DND-41 (cell line): ENCODE measurements at regions not wholly inside any gene's neighbourhood (a gene's known extent, or its start where the extent isn't known, plus 50 kb on each side); places are given as distances from the start of the nearest gene placed in this dataset.

ENCODE experiments used
- ATAC-seq: fragments of 200-7000 bp; cut with Tn5 transposase; 3 replicates; pipeline ENCODE4 v1.9.1; 2021; ENCODE audit warnings: low read depth; ENCODE audit not compliant: insufficient read depth
- DNase-seq: peaks from one replicate; pipeline ENCODE4 v3.0.0-alpha.2; 2020
- H2AFZ ChIP-seq: 2 replicates; pipeline ENCODE4 v1.6.0; 2012; ENCODE audit warnings: low read depth, low read length
- H3K27ac ChIP-seq: 2 replicates; pipeline ENCODE4 v1.5.1; 2012; ENCODE audit warnings: low read length, inconsistent platforms
- H3K27me3 ChIP-seq: fragments of 200-600 bp; sonication (generic); 2 replicates; pipeline ENCODE4 v1.6.0; 2012; ENCODE audit warnings: low read length, mild to moderate bottlenecking, inconsistent platforms; ENCODE audit not compliant: insufficient read depth, poor library complexity
- H3K36me3 ChIP-seq: 2 replicates; pipeline ENCODE4 v1.5.1; 2012; ENCODE audit warnings: low read length, inconsistent platforms; ENCODE audit not compliant: insufficient read depth
- H3K4me1 ChIP-seq: 2 replicates; pipeline ENCODE4 v1.5.1; 2012; ENCODE audit warnings: mild to moderate bottlenecking, low read length; ENCODE audit not compliant: insufficient read depth
- H3K4me2 ChIP-seq: 2 replicates; pipeline ENCODE4 v1.6.0; 2012; ENCODE audit warnings: mild to moderate bottlenecking, moderate library complexity, low read length, inconsistent platforms; ENCODE audit not compliant: insufficient read depth
- H3K4me3 ChIP-seq, 2 experiments: fragments of 200-600 bp in 1 of 2; shearing (Covaris generic) in 1 of 2; 2 replicates each; pipeline ENCODE4 v1.5.1; 2012 to 2016; ENCODE audit warnings: inconsistent platforms in 2 of 2, low read length in 2 of 2, mild to moderate bottlenecking in 2 of 2, low read depth in 1 of 2, moderate library complexity in 1 of 2
- H3K79me2 ChIP-seq: 2 replicates; pipeline ENCODE4 v1.6.0; 2012; ENCODE audit warnings: low read length, inconsistent platforms; ENCODE audit not compliant: insufficient read depth
- H3K9ac ChIP-seq: 2 replicates; pipeline ENCODE4 v1.6.0; 2012; ENCODE audit warnings: low read depth, mild to moderate bottlenecking, inconsistent platforms, low read length, moderate library complexity
- H3K9me3 ChIP-seq: 2 replicates; pipeline ENCODE4 v1.5.1; 2012; ENCODE audit warnings: low read length, moderate library complexity, mild to moderate bottlenecking, inconsistent platforms; ENCODE audit not compliant: insufficient read depth, severe bottlenecking
- H4K20me1 ChIP-seq: 2 replicates; pipeline ENCODE4 v1.6.0; 2012; ENCODE audit warnings: low read length; ENCODE audit not compliant: insufficient read depth
- CTCF ChIP-seq: IDR thresholded peaks from 2 replicates; pipeline ENCODE4 v1.5.1; 2012; ENCODE audit warnings: borderline replicate concordance, low read length, moderate library complexity, mild to moderate bottlenecking; ENCODE audit not compliant: poor library complexity, severe bottlenecking; ENCODE audit errors: extremely low read depth
- EZH2 ChIP-seq: IDR thresholded peaks from 3 replicates; pipeline ENCODE4 v1.6.1; 2012; ENCODE audit warnings: borderline replicate concordance, low read depth, mild to moderate bottlenecking, moderate library complexity, low read length, inconsistent platforms; ENCODE audit not compliant: severe bottlenecking

GRCh38 chrX:39508300-39508692 is 589.5 kb downstream of the BCOR start:
- Histone ChIP-seq H4K20me1 (no peaks in the 10 kb centered on the region), H2AFZ (no peak overlapping the region), H3K36me3 (no peaks in the 10 kb centered on the region), H3K9me3 (no peaks in the 10 kb centered on the region), H3K79me2 (no peaks in the 10 kb centered on the region), H3K27me3 (no peaks in the 10 kb centered on the region), H3K4me1 (no peaks in the 10 kb centered on the region), H3K4me3 (no peak overlapping the region), H3K9ac (no peak overlapping the region), H3K4me2 (no peak overlapping the region), H3K27ac (no peak overlapping the region)
- DNase-seq (no peak), ATAC-seq (no peak)
- TF ChIP-seq CTCF, result no peak
- TF ChIP-seq EZH2, result no peak

- DNase-seq (no peak), ATAC-seq (no peak)
- Histone ChIP-seq H3K9ac (no peak overlapping the region), H3K79me2 (no peaks in the 10 kb centered on the region), H3K4me2 (no peak overlapping the region), H3K27me3 (no peaks in the 10 kb centered on the region), H3K9me3 (no peaks in the 10 kb centered on the region), H2AFZ (no peak overlapping the region), H3K4me1 (no peaks in the 10 kb centered on the region), H4K20me1 (no peaks in the 10 kb centered on the region), H3K4me3 (no peak overlapping the region), H3K36me3 (no peaks in the 10 kb centered on the region), H3K27ac (no peak overlapping the region)
- TF ChIP-seq CTCF (no peak), EZH2 (no peak)
These were observed 588.6 kb downstream of the BCOR start for GRCh38 chrX:39509157-39509556.

- Histone ChIP-seq H3K79me2 (no peaks in the 10 kb centered on the region), H3K4me3 (no peak overlapping the region), H3K9me3 (no peaks in the 10 kb centered on the region), H3K4me2 (no peak overlapping the region), H3K27ac (no peak overlapping the region), H3K9ac (no peak overlapping the region), H4K20me1 (no peaks in the 10 kb centered on the region), H2AFZ (no peak overlapping the region), H3K4me1 (no peaks in the 10 kb centered on the region), H3K36me3 (no peaks in the 10 kb centered on the region), H3K27me3 (no peaks in the 10 kb centered on the region)
- DNase-seq, result no peak
- no peak for ATAC-seq
- TF ChIP-seq EZH2 (no peak), CTCF (no peak)
These were observed 583.9 kb downstream of the BCOR start for GRCh38 chrX:39513836-39514235.

GRCh38 chrX:39514801-39515200 is 583.0 kb downstream of the BCOR start:
- ATAC-seq (no peak), DNase-seq (no peak)
- Histone ChIP-seq H3K27me3 (no peaks in the 10 kb centered on the region), H3K9me3 (no peaks in the 10 kb centered on the region), H4K20me1 (no peaks in the 10 kb centered on the region), H3K4me1 (no peaks in the 10 kb centered on the region), H3K4me2 (no peak overlapping the region), H3K4me3 (no peak overlapping the region), H3K27ac (no peak overlapping the region), H3K36me3 (no peaks in the 10 kb centered on the region), H3K79me2 (no peaks in the 10 kb centered on the region), H3K9ac (no peak overlapping the region), H2AFZ (no peak overlapping the region)
- TF ChIP-seq EZH2 (no peak), CTCF (no peak)
